IMR-90 (cell line): ENCODE measurements at regions not wholly inside any gene's neighbourhood (a gene's known extent, or its start where the extent isn't known, plus 50 kb on each side); places are given as distances from the start of the nearest gene placed in this dataset.

ENCODE experiments used
- ATAC-seq: fragments of 200-7000 bp; cut with Tn5 transposase; 2 replicates; pipeline ENCODE4 v1.9.1; 2020; ENCODE audit warnings: low read depth, mild to moderate bottlenecking, moderate library complexity
- BruUV-seq: library from RNA; stranded (reverse); fragments of 400-500 nt; replicated peaks from 2 replicates; lab custom pipeline; 2021; lab: Mats Ljungman, UMichigan
- CTCF ChIA-PET: fragments of 300-600 bp; formaldehyde crosslinking; extraction: SDS; loops from one replicate; lab custom pipeline; 2021; ENCODE audit warnings: antibody characterized with exemption; lab: Yijun Ruan, JAX
- POLR2A ChIA-PET: fragments of 300-600 bp; sonication (Branson Sonifier 250); formaldehyde crosslinking; loops from one replicate; lab custom pipeline; 2022; ENCODE audit warnings: antibody characterized with exemption; ENCODE audit not compliant: unreplicated experiment; lab: Charles Lee
- DNase-seq: peaks from one replicate; pipeline ENCODE4 v3.0.0; 2013
- H2AFZ ChIP-seq: replicated peaks from 2 replicates; pipeline ENCODE3; 2013; ENCODE audit warnings: low read length, mild to moderate bottlenecking; ENCODE audit not compliant: poor library complexity
- H2AK5ac ChIP-seq: 2 replicates; pipeline ENCODE4 v1.6.1; 2013; ENCODE audit warnings: low read depth, low read length, inconsistent platforms
- H2AK9ac ChIP-seq: replicated peaks from 2 replicates; pipeline ENCODE3; 2013; ENCODE audit warnings: mild to moderate bottlenecking, low read depth, low read length, moderate library complexity; ENCODE audit not compliant: poor library complexity
- H2BK120ac ChIP-seq: 2 replicates; pipeline ENCODE4 v1.6.1; 2013; ENCODE audit warnings: low read depth, low read length, inconsistent platforms
- H2BK15ac ChIP-seq: 3 replicates; pipeline ENCODE4 v1.6.1; 2013; ENCODE audit warnings: low read depth, low read length, inconsistent platforms
- H2BK20ac ChIP-seq: 2 replicates; pipeline ENCODE4 v1.6.1; 2013; ENCODE audit warnings: low read depth, mild to moderate bottlenecking, inconsistent platforms, low read length, moderate library complexity
- H2BK5ac ChIP-seq: 2 replicates; pipeline ENCODE4 v1.6.1; 2013; ENCODE audit warnings: mild to moderate bottlenecking, low read depth, low read length, inconsistent platforms; ENCODE audit not compliant: poor library complexity, severe bottlenecking
- H3K14ac ChIP-seq: replicated peaks from 2 replicates; pipeline ENCODE4 v1.6.1; 2013; ENCODE audit warnings: low read depth, low read length, inconsistent platforms
- H3K18ac ChIP-seq: 2 replicates; pipeline ENCODE4 v1.6.1; 2013; ENCODE audit warnings: low read depth, low read length, control low read depth
- H3K23ac ChIP-seq: 2 replicates; pipeline ENCODE4 v1.6.1; 2013; ENCODE audit warnings: low read depth, low read length, inconsistent platforms
- H3K27ac ChIP-seq: 2 replicates; pipeline ENCODE4 v1.5.1; 2013; ENCODE audit warnings: mild to moderate bottlenecking, control low read depth, low read length; ENCODE audit not compliant: insufficient read depth
- H3K27me3 ChIP-seq: 2 replicates; pipeline ENCODE4 v1.6.1; 2013; ENCODE audit warnings: low read length; ENCODE audit not compliant: control insufficient read depth, insufficient read depth
- H3K36me3 ChIP-seq: 2 replicates; pipeline ENCODE4 v1.6.1; 2013; ENCODE audit warnings: low read length, mixed read lengths; ENCODE audit not compliant: control insufficient read depth, insufficient read depth
- H3K4ac ChIP-seq: 2 replicates; pipeline ENCODE4 v1.6.1; 2013; ENCODE audit warnings: low read depth, low read length, inconsistent platforms
- H3K4me1 ChIP-seq: 2 replicates; pipeline ENCODE4 v1.6.1; 2013; ENCODE audit warnings: low read length, mixed read lengths; ENCODE audit not compliant: control insufficient read depth, insufficient read depth
- H3K4me2 ChIP-seq: 2 replicates; pipeline ENCODE4 v1.6.1; 2013; ENCODE audit warnings: low read depth, mild to moderate bottlenecking, control low read depth, low read length, moderate library complexity
- H3K4me3 ChIP-seq: 2 replicates; pipeline ENCODE4 v1.5.1; 2013; ENCODE audit warnings: low read depth, mild to moderate bottlenecking, control low read depth, low read length, moderate library complexity; ENCODE audit not compliant: insufficient read depth
- H3K56ac ChIP-seq: 2 replicates; pipeline ENCODE4 v1.6.1; 2013; ENCODE audit warnings: low read length, inconsistent platforms; ENCODE audit not compliant: insufficient read depth; ENCODE audit errors: extremely low read depth
- H3K79me1 ChIP-seq, 2 experiments: 2 replicates each; pipeline ENCODE4 v1.6.1; 2013; ENCODE audit warnings: low read length in 2 of 2, inconsistent platforms in 1 of 2, low read depth in 1 of 2
- H3K9ac ChIP-seq: 2 replicates; pipeline ENCODE4 v1.6.1; 2013; ENCODE audit warnings: low read depth, low read length, control low read depth
- H3K9me1 ChIP-seq: 2 replicates; pipeline ENCODE4 v1.6.1; 2013; ENCODE audit warnings: low read length, inconsistent platforms; ENCODE audit not compliant: insufficient read depth
- H3K9me3 ChIP-seq: 2 replicates; pipeline ENCODE4 v1.6.1; 2013; ENCODE audit warnings: low read length; ENCODE audit not compliant: control insufficient read depth, insufficient read depth
- H4K20me1 ChIP-seq: 2 replicates; pipeline ENCODE4 v1.6.1; 2013; ENCODE audit warnings: low read length, inconsistent platforms; ENCODE audit not compliant: insufficient read depth
- H4K5ac ChIP-seq: 2 replicates; pipeline ENCODE4 v1.6.1; 2013; ENCODE audit warnings: mild to moderate bottlenecking, low read depth, low read length, control low read depth
- H4K8ac ChIP-seq, 2 experiments: 2 replicates each; pipeline ENCODE4 v1.6.1; 2013; ENCODE audit warnings: low read depth in 2 of 2, low read length in 2 of 2, control low read depth in 1 of 2, inconsistent platforms in 1 of 2
- H4K91ac ChIP-seq: 2 replicates; pipeline ENCODE4 v1.6.1; 2013; ENCODE audit warnings: low read depth, low read length, inconsistent platforms; ENCODE audit not compliant: insufficient read depth
- BHLHE40 ChIP-seq: fragments of 150-350 bp; IDR thresholded peaks from 2 replicates; pipeline ENCODE4 v1.6.1; 2016; ENCODE audit warnings: mild to moderate bottlenecking, low read depth, low read length
- CEBPB ChIP-seq: IDR thresholded peaks from 2 replicates; pipeline ENCODE4 v1.6.1; 2012; ENCODE audit warnings: low read depth, low read length, improper control_type of control experiment
- MAFK ChIP-seq: IDR thresholded peaks from 2 replicates; pipeline ENCODE4 v1.6.1; 2012; ENCODE audit warnings: low read depth, low read length, improper control_type of control experiment
- MAZ ChIP-seq: IDR thresholded peaks from 2 replicates; pipeline ENCODE4 v1.6.1; 2012; ENCODE audit warnings: low read depth, mild to moderate bottlenecking, low read length, improper control_type of control experiment, moderate library complexity, borderline replicate concordance
- MXI1 ChIP-seq: IDR thresholded peaks from 2 replicates; pipeline ENCODE4 v1.6.1; 2012; ENCODE audit warnings: low read depth, mild to moderate bottlenecking, low read length, moderate library complexity, borderline replicate concordance
- NFE2L2 ChIP-seq: fragments of 150-350 bp; IDR thresholded peaks from 2 replicates; pipeline ENCODE4 v1.6.1; 2016; ENCODE audit warnings: low read depth, mild to moderate bottlenecking, low read length
- POLR2A ChIP-seq: IDR thresholded peaks from 2 replicates; pipeline ENCODE4 v1.6.1; 2012; ENCODE audit warnings: mild to moderate bottlenecking, low read depth, low read length
- RAD21 ChIP-seq: IDR thresholded peaks from 2 replicates; pipeline ENCODE4 v1.6.1; 2012; ENCODE audit warnings: low read length, improper control_type of control experiment
- RCOR1 ChIP-seq: IDR thresholded peaks from 2 replicates; pipeline ENCODE4 v1.6.1; 2012; ENCODE audit warnings: mild to moderate bottlenecking, low read length, improper control_type of control experiment; ENCODE audit not compliant: insufficient replicate concordance
- SMC3 ChIP-seq: fragments of 150-350 bp; IDR thresholded peaks from 2 replicates; pipeline ENCODE4 v1.6.1; 2016; ENCODE audit warnings: low read depth, mild to moderate bottlenecking, antibody characterized with exemption, low read length, moderate library complexity
- WGBS, 2 experiments: methylation state at CpG; one replicate each; pipeline versions ENCODE4 v1.1.5 to v1.1.7; 2013; ENCODE audit warnings: missing lambda C conversion rate in 2 of 2; ENCODE audit not compliant: insufficient read length in 1 of 2; ENCODE audit errors: extremely low coverage in 2 of 2; 5-methylcytosine and 5-hydroxymethylcytosine counted together
- dilution Hi-C: fragments of 300-500 bp; cut with HindIII; formaldehyde crosslinking; loops from one replicate; pipeline ENCODE4 v1.14.3; 2018; ENCODE audit warnings: low sequenced_read_pairs; ENCODE audit not compliant: unreplicated experiment
- in situ Hi-C: fragments of 300-500 bp; cut with MboI; formaldehyde crosslinking; loops from 3 replicates; pipeline ENCODE4 v1.14.3; 2019; ENCODE audit warnings: low sequenced_read_pairs, inconsistent platforms, mixed read lengths
- intact Hi-C: fragments of 100-400 bp; cut with micrococcal nuclease; formaldehyde crosslinking; loops from 2 replicates; pipeline ENCODE4 v1.10.0; 2022
- TF ChIP-seq, protein P1 (sequence below): fragments of 150-350 bp; IDR thresholded peaks from 2 replicates; pipeline ENCODE4 v1.6.1; 2016; ENCODE audit warnings: low read depth, mild to moderate bottlenecking, low read length, moderate library complexity, borderline replicate concordance

DNA sequence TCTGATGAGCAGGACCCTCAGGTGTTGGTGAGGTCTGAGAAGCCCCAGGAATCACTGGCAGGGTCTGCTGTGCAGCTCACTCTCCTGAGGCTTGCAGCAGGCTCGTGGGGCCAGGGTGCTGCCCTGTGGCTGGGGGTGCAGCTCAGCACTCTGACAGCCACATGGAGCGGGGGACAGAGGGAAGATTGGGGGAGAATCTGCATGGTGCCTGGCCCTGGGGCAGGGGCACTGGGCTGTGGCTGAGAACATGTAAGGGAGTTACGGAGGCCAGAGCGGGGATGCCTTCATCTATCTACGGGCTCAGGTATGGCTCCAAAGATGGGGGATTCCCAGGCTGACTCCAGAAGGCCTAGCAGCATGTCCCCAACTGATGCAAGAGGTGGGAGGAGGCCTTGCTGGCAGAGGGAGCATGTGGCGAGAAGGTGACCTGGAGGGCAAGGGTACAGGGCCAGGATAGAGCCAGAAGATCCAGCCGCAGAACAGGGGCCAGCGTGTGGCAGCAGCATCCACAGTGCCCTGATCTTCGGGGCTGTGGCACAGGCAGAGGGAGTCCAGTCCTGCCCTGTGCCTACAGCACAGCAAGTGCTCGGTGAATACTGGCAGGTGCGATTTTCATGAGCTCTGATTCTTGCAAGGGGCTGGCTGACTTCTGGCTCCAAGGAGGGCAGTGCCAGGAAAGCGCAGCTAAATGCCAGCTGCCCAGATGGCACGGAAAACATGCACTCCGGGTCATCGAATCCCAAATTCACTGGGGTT, 184.7 kb downstream of the CTTN start (continued):
- TF ChIP-seq MAZ, result no peak
- no peak for TF ChIP-seq MAFK
- TF ChIP-seq CEBPB, result no peak
- TF ChIP-seq POLR2A, result no peak

DNA sequence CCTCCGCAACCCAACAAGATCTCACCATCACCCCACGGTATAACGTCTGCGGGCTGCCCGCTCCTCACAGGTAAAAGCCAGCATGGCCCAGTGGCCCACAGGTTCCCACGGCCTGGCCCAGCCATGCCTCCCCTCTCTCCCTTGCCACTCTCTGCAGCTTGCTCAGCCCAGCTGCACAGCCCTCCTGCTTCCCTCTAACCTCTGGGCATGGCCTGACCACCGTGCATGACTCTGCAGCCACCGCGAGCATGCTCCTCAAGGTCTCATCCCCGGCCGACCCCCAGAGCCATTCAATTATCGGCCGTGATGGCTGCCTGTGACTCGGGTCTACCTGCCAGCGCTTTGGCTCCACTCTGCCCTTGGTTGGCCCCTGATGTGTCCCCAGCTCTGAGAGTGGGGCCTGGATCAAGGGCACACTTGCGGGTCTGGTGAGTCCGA, 185.5 kb downstream of the CTTN start:
- TF ChIP-seq RAD21, result no peak
- no peak for TF ChIP-seq BHLHE40
- no peak for TF ChIP-seq NFE2L2
- TF ChIP-seq MXI1, result no peak
- TF ChIP-seq RCOR1, result no peak
- no peak for TF ChIP-seq CEBPB
- TF ChIP-seq, protein P1, sequence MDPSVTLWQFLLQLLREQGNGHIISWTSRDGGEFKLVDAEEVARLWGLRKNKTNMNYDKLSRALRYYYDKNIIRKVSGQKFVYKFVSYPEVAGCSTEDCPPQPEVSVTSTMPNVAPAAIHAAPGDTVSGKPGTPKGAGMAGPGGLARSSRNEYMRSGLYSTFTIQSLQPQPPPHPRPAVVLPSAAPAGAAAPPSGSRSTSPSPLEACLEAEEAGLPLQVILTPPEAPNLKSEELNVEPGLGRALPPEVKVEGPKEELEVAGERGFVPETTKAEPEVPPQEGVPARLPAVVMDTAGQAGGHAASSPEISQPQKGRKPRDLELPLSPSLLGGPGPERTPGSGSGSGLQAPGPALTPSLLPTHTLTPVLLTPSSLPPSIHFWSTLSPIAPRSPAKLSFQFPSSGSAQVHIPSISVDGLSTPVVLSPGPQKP, result no peak
- no peak for TF ChIP-seq POLR2A
- TF ChIP-seq SMC3, result no peak

More for the DNA sequence above, 185.5 kb downstream of the CTTN start:
- H3K9me3 ChIP-seq, result no peaks in the 10 kb centered on the region; the same call in 1 of the 2 replicates
- H3K18ac ChIP-seq, result no peak overlapping the region
- H2BK20ac ChIP-seq, result no peak overlapping the region
- H3K36me3 ChIP-seq, result no peaks in the 10 kb centered on the region
- dilution Hi-C loops (no loop called here), in situ Hi-C loops (no loop called here), intact Hi-C loops (loop anchor here (10.0 kb wide), 1 partner anchor 59 kb away; no protein-coding TSS in a partner anchor)
- H4K5ac ChIP-seq, result no peak overlapping the region
- H4K91ac ChIP-seq, result no peak overlapping the region
- WGBS, 2 experiments, result 74% methylated on average over 15 of the region's 17 CpGs; no CpG with 5 or more reads in 1 of the 2 experiments
- no peak overlapping the region for H2AK5ac ChIP-seq
- no peak overlapping the region for H4K8ac ChIP-seq
- H3K79me1 ChIP-seq, result no peaks in the 10 kb centered on the region
- no peak overlapping the region for H2AFZ ChIP-seq
- no peak overlapping the region for H2BK15ac ChIP-seq
- H3K14ac ChIP-seq, result no peak overlapping the region
- no peak overlapping the region for H3K4ac ChIP-seq
- no peaks in the 10 kb centered on the region for H3K4me1 ChIP-seq
- no peak overlapping the region for H3K4me2 ChIP-seq
- ATAC-seq (no peak), DNase-seq (no peak)
- H2BK120ac ChIP-seq, result no peak overlapping the region
- H3K9ac ChIP-seq, result no peak overlapping the region
- H3K23ac ChIP-seq, result no peak overlapping the region
- H2AK9ac ChIP-seq, result no peak overlapping the region
- H4K20me1 ChIP-seq, result no peaks in the 10 kb centered on the region; the same call in 1 of the 2 replicates
- no peaks in the 10 kb centered on the region; the same call in 1 of the 2 replicates for H3K27me3 ChIP-seq
- no TSS peak for BruUV-seq
- no peak overlapping the region for H2BK5ac ChIP-seq
- ChIA-PET POLR2A (no interaction called here), CTCF (no interaction called here)
- no peak overlapping the region for H3K4me3 ChIP-seq
- H3K56ac ChIP-seq, result no peak overlapping the region
- H3K27ac ChIP-seq, result no peak overlapping the region
- no peaks in the 10 kb centered on the region for H3K9me1 ChIP-seq
